Astrocyte of the cerebellum (primary cell): ENCODE measurements at regions not wholly inside any gene's neighbourhood (a gene's known extent, or its start where the extent isn't known, plus 50 kb on each side); places are given as distances from the start of the nearest gene placed in this dataset.

Experiments
- DNase-seq: peaks from one replicate; pipeline ENCODE4 v3.0.0-alpha.2; 2011; ENCODE audit warnings: low read depth
- H3K4me3 ChIP-seq: 2 replicates; pipeline ENCODE4 v1.5.1; 2011; ENCODE audit warnings: mild to moderate bottlenecking, low read depth, low read length, moderate library complexity
- CTCF ChIP-seq: IDR thresholded peaks from 2 replicates; pipeline ENCODE4 v1.5.1; 2012; ENCODE audit warnings: low read length, low read depth, moderate library complexity, mild to moderate bottlenecking; ENCODE audit errors: missing control alignments
- in situ Hi-C: cut with HindIII; loops from 2 replicates; pipeline ENCODE4 v1.10.0; 2017; ENCODE audit warnings: low sequenced_read_pairs

DNA sequence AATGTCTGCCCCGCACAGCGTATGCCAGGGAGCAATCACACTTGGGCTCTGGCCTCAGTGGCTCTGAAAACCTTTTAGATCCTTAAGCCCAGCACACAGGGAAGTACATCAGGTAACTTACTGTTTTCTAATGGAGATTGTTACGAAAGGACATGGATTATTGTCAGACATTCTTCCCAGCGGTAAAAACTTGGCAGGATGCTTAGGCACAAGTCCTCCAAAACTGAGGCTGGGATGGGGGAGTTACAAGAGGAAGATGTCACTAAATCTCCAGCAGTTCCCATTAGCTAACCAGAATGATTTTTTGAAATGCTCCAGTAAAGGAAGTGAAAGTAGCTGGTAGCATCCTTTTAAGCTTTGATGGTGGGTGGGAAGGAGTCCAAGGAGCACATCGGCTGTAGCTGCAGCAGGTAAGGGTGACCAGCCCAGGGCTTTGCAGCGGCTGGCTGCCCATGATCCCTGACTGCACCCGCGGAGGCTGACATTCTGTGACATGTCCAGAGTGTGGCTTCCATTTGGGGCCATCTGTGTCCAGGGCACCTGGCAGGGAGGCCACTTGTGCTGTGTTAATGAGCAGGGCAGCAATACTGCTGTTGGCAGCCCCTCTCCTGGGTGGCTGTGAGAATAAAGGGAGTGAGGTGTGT is 165.8 kb downstream of the GADD45G start:
- DNase-seq: no peak
- no peak overlapping the region for H3K4me3 ChIP-seq
- in situ Hi-C loops: no loop called here
- TF ChIP-seq CTCF: no peak

GRCh38 chr9:89771205-89771604 is 166.4 kb downstream of the GADD45G start:
- no peak for DNase-seq
- no peak for TF ChIP-seq CTCF
- in situ Hi-C loops: no loop called here
- H3K4me3 ChIP-seq: no peak overlapping the region

- no peak for DNase-seq
- TF ChIP-seq CTCF: no peak
- no peak overlapping the region for H3K4me3 ChIP-seq
- in situ Hi-C loops: no loop called here
Observed at GRCh38 chr9:89773170-89773569, 168.4 kb downstream of the GADD45G start.

DNA sequence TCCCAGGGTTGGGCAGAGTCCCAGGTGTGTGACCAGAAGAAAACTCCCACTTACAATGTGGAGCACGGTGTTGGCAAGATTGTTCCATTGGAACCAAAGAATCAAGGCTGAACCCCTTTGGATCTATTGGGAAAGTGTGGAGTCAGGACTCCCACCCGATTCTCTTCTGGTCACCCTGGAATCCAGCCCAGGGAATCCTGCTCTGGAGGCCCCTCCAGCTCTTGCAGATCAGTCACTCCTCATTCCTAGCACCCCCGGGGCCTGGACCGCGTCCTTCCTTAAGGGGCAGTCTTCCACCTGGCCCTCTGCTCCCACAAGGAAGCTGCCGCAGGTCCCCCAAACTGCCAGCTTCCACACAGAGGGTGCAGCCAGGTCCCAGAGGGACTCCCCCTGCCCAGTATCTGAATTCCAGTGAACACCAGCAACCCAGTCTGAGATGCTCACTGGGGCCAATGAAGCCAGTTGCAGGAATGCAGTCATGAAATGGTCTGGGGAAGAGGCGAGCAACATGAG is 170.1 kb downstream of the GADD45G start:
- DNase-seq: no peak
- H3K4me3 ChIP-seq: no peak overlapping the region
- in situ Hi-C loops: no loop called here
- no peak for TF ChIP-seq CTCF

DNA sequence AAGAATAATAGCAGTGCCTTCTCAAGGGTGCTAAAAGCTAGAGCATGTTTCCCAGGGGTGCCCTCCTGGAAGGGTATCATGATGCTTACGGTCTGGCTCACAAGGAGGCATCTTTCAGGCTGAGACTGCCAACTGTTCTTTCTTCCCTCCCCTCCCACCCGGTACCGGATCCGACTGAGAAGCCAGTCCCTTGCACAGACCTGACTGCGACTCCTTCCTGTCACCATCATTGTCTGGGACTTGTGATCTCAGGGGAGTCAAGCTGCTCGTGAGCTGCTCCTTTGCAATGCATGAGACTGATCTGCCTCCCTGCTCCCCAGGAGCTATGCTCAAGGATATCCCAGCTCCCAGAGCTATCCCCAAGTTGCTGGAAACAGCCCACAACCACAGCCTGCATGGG is 170.8 kb downstream of the GADD45G start:
- DNase-seq: no peak
- TF ChIP-seq CTCF: no peak
- no peak overlapping the region for H3K4me3 ChIP-seq
- in situ Hi-C loops: no loop called here

GRCh38 chr9:89776795-89777525 is 172.1 kb downstream of the GADD45G start:
- in situ Hi-C loops: no loop called here
- H3K4me3 ChIP-seq: no peak overlapping the region
- no peak for TF ChIP-seq CTCF
- no peak for DNase-seq
